GM12892 (cell line): ENCODE measurements at regions not wholly inside any gene's neighbourhood (a gene's known extent, or its start where the extent isn't known, plus 50 kb on each side); places are given as distances from the start of the nearest gene placed in this dataset.

Source experiments
- POLR2A ChIP-seq: IDR thresholded peaks from 2 replicates; pipeline ENCODE4 v1.6.1; 2011; ENCODE audit warnings: low read depth, low read length, control low read depth
- POLR2AphosphoS5 ChIP-seq: IDR thresholded peaks from 2 replicates; pipeline ENCODE4 v1.6.1; 2011; ENCODE audit warnings: low read depth, low read length, control low read depth
- TAF1 ChIP-seq: IDR thresholded peaks from 2 replicates; pipeline ENCODE4 v1.6.1; 2011; ENCODE audit warnings: low read depth, mild to moderate bottlenecking, control low read depth, low read length, borderline replicate concordance

- TF ChIP-seq POLR2A, result no peak
- TF ChIP-seq POLR2AphosphoS5, result no peak
- no peak for TF ChIP-seq TAF1
Measured at GRCh38 chr2:125274718-125275117, 1249.6 kb downstream of the CNTNAP5 start.
